ENCODE measurements at regions not wholly inside any gene's neighbourhood (a gene's known extent, or its start where the extent isn't known, plus 50 kb on each side); places are given as distances from the start of the nearest gene placed in this dataset.

GRCh38 chr13:70613295-70613694 is 505.0 kb upstream of the KLHL1 start:
- Histone ChIP-seq H3T11ph (ENCODE audit: low read length) (no peak overlapping the region), H3K79me2 (ENCODE audit: insufficient read depth, low read length) (no peaks in the 10 kb centered on the region), H2BK20ac (ENCODE audit: low read depth, low read length, poor library complexity, severe bottlenecking) (no peak overlapping the region), H3K9me3 (ENCODE audit: control insufficient read depth, low read depth, low read length) (no peaks in the 10 kb centered on the region), H3K9ac (ENCODE audit: extremely low read depth, insufficient read length, low read length) (no peak overlapping the region), H3K56ac (ENCODE audit: insufficient read length, low read depth, low read length) (no peak overlapping the region), H3K79me1 (ENCODE audit: insufficient read depth, low read depth, low read length, poor library complexity, severe bottlenecking) (no peaks in the 10 kb centered on the region), H3K23ac (ENCODE audit: insufficient read length, low read depth, low read length) (no peak overlapping the region), H4K8ac (replicated peaks; ENCODE audit: insufficient read length, low read depth, low read length) (no peak overlapping the region), H2BK5ac (ENCODE audit: insufficient read length, low read length) (no peak overlapping the region), H3K4me1 (ENCODE audit: insufficient read depth, low read length) (no peaks in the 10 kb centered on the region), H2BK120ac (ENCODE audit: low read depth, low read length, poor library complexity, severe bottlenecking) (no peak overlapping the region), H3K4ac (ENCODE audit: low read depth, low read length) (no peak overlapping the region), H3K4me2 (ENCODE audit: insufficient read depth, insufficient read length, low read length) (no peak overlapping the region), H2BK12ac (ENCODE audit: insufficient read length, low read depth, low read length) (no peak overlapping the region), H2BK15ac (ENCODE audit: low read depth, low read length) (no peak overlapping the region), H4K5ac (ENCODE audit: insufficient read length, low read depth, low read length) (no peak overlapping the region), H2AFZ (ENCODE audit: low read length) (no peak overlapping the region), H3K14ac (ENCODE audit: insufficient read depth, low read length) (no peak overlapping the region), H4K91ac (ENCODE audit: insufficient read length, low read depth, low read length) (no peak overlapping the region), H3K23me2 (ENCODE audit: insufficient read length, low read depth, low read length, poor library complexity, severe bottlenecking) (no peaks in the 10 kb centered on the region), H3K18ac (ENCODE audit: insufficient read length, low read depth, low read length) (no peak overlapping the region), H3K27me3 (ENCODE audit: insufficient read depth, low read length) (no peaks in the 10 kb centered on the region), H4K20me1 (ENCODE audit: control insufficient read depth, insufficient read depth, insufficient read length) (no peaks in the 10 kb centered on the region), H2AK5ac (ENCODE audit: insufficient read length, low read length) (no peak overlapping the region), H3K27ac (ENCODE audit: insufficient read length, low read depth, low read length) (no peak overlapping the region)
- Mint-ChIP-seq H3K9me3 (no peaks in the 10 kb centered on the region), H3K27ac (no peak overlapping the region), H3K27me3 (ENCODE audit: low read depth) (no peaks in the 10 kb centered on the region), H3K4me1 (no peaks in the 10 kb centered on the region), H3K36me3 (ENCODE audit: insufficient read depth in 1 of 3, low read depth in 3 of 3) (no peaks in the 10 kb centered on the region), H3K4me3 (no peak overlapping the region)
- DNase-seq = no peak
- TF ChIP-seq, protein P1, sequence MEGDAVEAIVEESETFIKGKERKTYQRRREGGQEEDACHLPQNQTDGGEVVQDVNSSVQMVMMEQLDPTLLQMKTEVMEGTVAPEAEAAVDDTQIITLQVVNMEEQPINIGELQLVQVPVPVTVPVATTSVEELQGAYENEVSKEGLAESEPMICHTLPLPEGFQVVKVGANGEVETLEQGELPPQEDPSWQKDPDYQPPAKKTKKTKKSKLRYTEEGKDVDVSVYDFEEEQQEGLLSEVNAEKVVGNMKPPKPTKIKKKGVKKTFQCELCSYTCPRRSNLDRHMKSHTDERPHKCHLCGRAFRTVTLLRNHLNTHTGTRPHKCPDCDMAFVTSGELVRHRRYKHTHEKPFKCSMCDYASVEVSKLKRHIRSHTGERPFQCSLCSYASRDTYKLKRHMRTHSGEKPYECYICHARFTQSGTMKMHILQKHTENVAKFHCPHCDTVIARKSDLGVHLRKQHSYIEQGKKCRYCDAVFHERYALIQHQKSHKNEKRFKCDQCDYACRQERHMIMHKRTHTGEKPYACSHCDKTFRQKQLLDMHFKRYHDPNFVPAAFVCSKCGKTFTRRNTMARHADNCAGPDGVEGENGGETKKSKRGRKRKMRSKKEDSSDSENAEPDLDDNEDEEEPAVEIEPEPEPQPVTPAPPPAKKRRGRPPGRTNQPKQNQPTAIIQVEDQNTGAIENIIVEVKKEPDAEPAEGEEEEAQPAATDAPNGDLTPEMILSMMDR (conservative IDR thresholded peaks at IDR 0.05) = peak; percentile 66
- WGBS (ENCODE audit: extremely low coverage, insufficient read length, low lambda C conversion rate) = no CpG with 5 or more reads among the region's 1 CpG
